Pancreas (tissue), 10 donors: ENCODE measurements at regions not wholly inside any gene's neighbourhood (a gene's known extent, or its start where the extent isn't known, plus 50 kb on each side); places are given as distances from the start of the nearest gene placed in this dataset.

Source experiments
- ATAC-seq, 4 donors: fragments of 200-7000 bp; cut with Tn5 transposase; one replicate each; pipeline versions ENCODE4 v1.8.0 to v1.9.1; 2020; ENCODE audit warnings: mild to moderate bottlenecking in 4 of 4, moderate library complexity in 4 of 4
- DNase-seq, 6 donors: peaks; one replicate each; pipeline ENCODE4 v3.0.0-alpha.2; 2020
- FAIRE-seq: peaks from 2 replicates; lab custom pipeline; 2012; peaks lifted over from hg19 to GRCh38; lab: Jason Lieb, UNC
- H3K27ac ChIP-seq, 4 donors: fragments of 200-600 bp; sonication (generic); 1 replicate in 3 of 4; 2 replicates in 1 of 4; pipeline versions ENCODE4 v1.5.0 to v1.8.0; 2020
- H3K27me3 ChIP-seq, 4 donors: fragments of 200-600 bp; one replicate each; pipeline ENCODE4 v1.8.0; 2021
- H3K36me3 ChIP-seq, 3 donors: fragments of 200-600 bp; sonication (generic) in 1 of 3; one replicate each; pipeline versions ENCODE4 v1.5.0 to v1.8.0; 2020 to 2021
- H3K4me1 ChIP-seq, 3 donors: fragments of 200-600 bp; one replicate each; pipeline ENCODE4 v1.8.0; 2021
- H3K4me3 ChIP-seq, 4 donors: fragments of 200-600 bp; sonication (generic) in 2 of 4; one replicate each; pipeline versions ENCODE4 v1.5.0 to v1.8.0; 2020 to 2021
- H3K9me3 ChIP-seq, 4 donors: fragments of 200-600 bp; one replicate each; pipeline ENCODE4 v1.8.0; 2021
- CTCF ChIP-seq, 4 donors: fragments of 200-600 bp; sonication (generic) in 3 of 4; IDR thresholded peaks; one replicate each; pipeline versions ENCODE4 v1.5.0 to v1.8.0; 2021; ENCODE audit warnings: antibody characterized with exemption in 4 of 4
- WGBS, 2 donors: extraction: QIAGEN DNeasy Blood & Tissue Kit; methylation state at CpG; one replicate each; pipeline ENCODE4 v1.1.7; 2013; 5-methylcytosine and 5-hydroxymethylcytosine counted together
- intact Hi-C, 3 donors: fragments of 100-400 bp; cut with DNase I; formaldehyde crosslinking; loops; one replicate each; pipeline versions ENCODE4 v1.11.1 to v1.14.2; 2022
- donor health status: healthy with polysubstance abuse.
- donor health status: DM: no; HTN: no; CAD: no; lungs with moderate emphysema.
- donor health status: DM: no; HTN: no; CAD: no.
- donor health status: control.
- donor health status: control.
- donor health status: Bipolar disorder and iron deficiency.
- donor health status: DM: yes; HTN: yes; CAD: no.
- donor health status: DM: no; HTN: no; CAD: no.
- donor health status: DM: no; HTN: no; CAD: no.
- donor health status: DM: yes; HTN: yes; CAD: no.

- ATAC-seq (no peak), DNase-seq (no peak), FAIRE-seq (no peak)
- Histone ChIP-seq H3K27ac (no peak overlapping the region), H3K4me3 (no peak overlapping the region), H3K36me3 (no peaks in the 10 kb centered on the region), H3K9me3 (no peaks in the 10 kb centered on the region), H3K4me1 (no peaks in the 10 kb centered on the region), H3K27me3 (no peaks in the 10 kb centered on the region)
- no peak for TF ChIP-seq CTCF (IDR thresholded peaks at IDR 0.05)
- WGBS, 2 donors = 80 to 84% methylated on average over 3 of the region's 3 CpGs
- intact Hi-C loops = no loop called here
Measured at GRCh38 chr12:87491598-87491997, 537.6 kb downstream of the C12orf50 start.

- FAIRE-seq (no peak), ATAC-seq (no peak), DNase-seq (no peak)
- Histone ChIP-seq H3K27ac (no peak overlapping the region), H3K9me3 (no peaks in the 10 kb centered on the region), H3K27me3 (no peaks in the 10 kb centered on the region), H3K4me1 (no peaks in the 10 kb centered on the region), H3K36me3 (no peaks in the 10 kb centered on the region), H3K4me3 (no peak overlapping the region)
- TF ChIP-seq CTCF (IDR thresholded peaks at IDR 0.05) = no peak
- intact Hi-C loops = no loop called here
- WGBS, 2 donors = 3 to 9% methylated on average over 1 of the region's 1 CpG
Measured at GRCh38 chr12:87491089-87491488, 538.1 kb downstream of the C12orf50 start.

GRCh38 chr12:87469295-87469694 is 559.9 kb downstream of the C12orf50 start:
- FAIRE-seq (no peak), ATAC-seq (no peak), DNase-seq (no peak)
- Histone ChIP-seq H3K27ac (no peak overlapping the region), H3K4me1 (no peaks in the 10 kb centered on the region), H3K27me3 (no peaks in the 10 kb centered on the region), H3K36me3 (no peaks in the 10 kb centered on the region), H3K4me3 (no peak overlapping the region), H3K9me3 (no peaks in the 10 kb centered on the region)
- TF ChIP-seq CTCF (IDR thresholded peaks at IDR 0.05) = no peak
- intact Hi-C loops = no loop called here

- Histone ChIP-seq H3K4me3 (no peak overlapping the region), H3K4me1 (no peaks in the 10 kb centered on the region), H3K27me3 (no peaks in the 10 kb centered on the region), H3K27ac (no peak overlapping the region), H3K9me3 (no peaks in the 10 kb centered on the region), H3K36me3 (no peaks in the 10 kb centered on the region)
- TF ChIP-seq CTCF (IDR thresholded peaks at IDR 0.05) = no peak
- intact Hi-C loops = no loop called here
- FAIRE-seq (no peak), DNase-seq (no peak), ATAC-seq (no peak)
Measured at GRCh38 chr12:87467936-87468335, 561.3 kb downstream of the C12orf50 start.

GRCh38 chr12:87464565-87464964 is 564.6 kb downstream of the C12orf50 start:
- ATAC-seq (no peak), DNase-seq (no peak), FAIRE-seq (no peak)
- Histone ChIP-seq H3K4me1 (no peaks in the 10 kb centered on the region), H3K9me3 (no peaks in the 10 kb centered on the region), H3K27ac (no peak overlapping the region), H3K36me3 (no peaks in the 10 kb centered on the region), H3K4me3 (no peak overlapping the region), H3K27me3 (no peaks in the 10 kb centered on the region)
- no peak for TF ChIP-seq CTCF (IDR thresholded peaks at IDR 0.05)
- WGBS, 2 donors = 66 to 70% methylated on average over 1 of the region's 1 CpG
- intact Hi-C loops = no loop called here
